H1 (cell line): ENCODE measurements at regions not wholly inside any gene's neighbourhood (a gene's known extent, or its start where the extent isn't known, plus 50 kb on each side); places are given as distances from the start of the nearest gene placed in this dataset.

ENCODE experiments used
- ASH2L ChIP-seq: fragments of 200-600, 300-600 bp; sonication (generic); IDR thresholded peaks from one replicate; pipeline ENCODE4 v1.7.1; 2017; ENCODE audit warnings: low read length
- NRF1 ChIP-seq: IDR thresholded peaks from 2 replicates; pipeline ENCODE4 v1.6.1; 2011; ENCODE audit warnings: mild to moderate bottlenecking, low read depth, low read length, improper control_type of control experiment
- POLR2A ChIP-seq, 2 experiments: IDR thresholded peaks; 1 replicate in 1 of 2; 2 replicates in 1 of 2; pipeline ENCODE4 v1.6.1; 2011; ENCODE audit warnings: low read depth in 2 of 2, low read length in 2 of 2, mild to moderate bottlenecking in 2 of 2; ENCODE audit errors: control extremely low read depth in 1 of 2

DNA sequence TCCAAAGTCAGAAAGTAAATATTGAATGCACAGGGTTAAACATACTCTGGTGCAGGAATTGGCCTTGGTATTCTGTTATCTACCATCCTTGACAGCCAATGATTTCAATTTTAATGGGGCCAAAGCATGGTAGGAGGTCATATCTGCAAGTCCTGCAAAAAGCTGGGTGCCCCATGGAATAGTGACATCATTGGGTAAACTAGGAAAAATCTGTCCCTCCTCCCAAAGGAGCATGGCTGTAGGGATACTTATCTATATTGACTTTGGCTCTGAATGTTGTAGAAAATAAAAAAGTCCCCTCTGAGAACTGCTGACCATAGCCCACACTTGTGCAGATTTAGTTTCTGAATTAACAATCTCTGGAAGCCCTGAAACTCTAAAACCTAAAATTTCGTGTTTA, 403.2 kb upstream of the SEL1L start:
- no peak for TF ChIP-seq ASH2L
- no peak for TF ChIP-seq POLR2A (IDR thresholded peaks at IDR 0.05; ENCODE audit: control extremely low read depth in 1 of 2, low read depth in 2 of 2, low read length in 2 of 2)
- no peak for TF ChIP-seq NRF1
